Fibroblast of skin of scalp (primary cell): ENCODE measurements at regions not wholly inside any gene's neighbourhood (a gene's known extent, or its start where the extent isn't known, plus 50 kb on each side); places are given as distances from the start of the nearest gene placed in this dataset.
"Not testable (repeated sequence)": the region's sequence is repeated elsewhere in the genome, so short reads cannot be mapped to it uniquely, and the experiment has no call there.

ENCODE experiments used
- DNase-seq: peaks from one replicate; pipeline ENCODE4 v3.0.0-alpha.2; 2013

- DNase-seq = no peak
Observed at GRCh38 chr9:10835791-10836463, 223.1 kb upstream of the PTPRD start.

DNA sequence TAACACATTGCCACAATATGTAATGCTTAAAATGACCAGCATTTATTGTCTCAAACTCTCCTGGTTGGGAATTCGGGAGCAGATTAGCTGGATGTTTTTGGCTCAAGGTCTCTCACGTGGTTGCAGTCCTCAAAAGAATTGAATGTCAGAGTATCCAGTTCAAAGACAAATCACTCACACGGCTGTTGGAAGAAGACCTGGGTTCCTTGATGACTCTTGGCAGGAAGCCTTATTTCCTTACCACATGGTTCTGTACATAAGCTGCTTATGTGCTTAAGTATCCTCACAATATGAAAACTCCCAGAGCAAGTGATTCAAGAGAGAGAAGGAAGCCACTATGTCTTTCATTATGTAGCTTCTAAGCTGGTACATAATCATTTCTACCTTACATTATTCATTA lies 230.3 kb upstream of the PTPRD start:
- no peak for DNase-seq

- DNase-seq = peak; percentile 15
Observed at GRCh38 chr9:10855847-10856246, 243.0 kb upstream of the PTPRD start.

DNA sequence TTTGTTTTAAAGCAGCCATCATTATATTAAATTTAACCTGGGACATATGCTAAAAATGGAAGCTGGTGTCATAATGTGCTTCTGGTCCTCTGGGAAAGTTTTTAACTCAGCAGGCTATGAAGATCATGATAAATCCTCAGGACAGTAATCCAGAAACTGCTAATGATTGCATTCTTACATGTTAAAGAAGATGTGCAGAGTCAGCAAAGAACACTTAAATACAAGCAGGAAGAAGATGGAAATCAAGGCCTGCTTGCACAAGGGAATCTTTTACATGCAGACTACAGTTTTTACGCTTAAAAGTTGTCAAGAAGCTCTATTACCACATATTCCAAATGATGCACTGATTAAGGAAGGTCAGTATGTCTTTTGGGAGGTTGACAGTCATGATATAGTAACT lies 246.0 kb upstream of the PTPRD start:
- no peak for DNase-seq

DNA sequence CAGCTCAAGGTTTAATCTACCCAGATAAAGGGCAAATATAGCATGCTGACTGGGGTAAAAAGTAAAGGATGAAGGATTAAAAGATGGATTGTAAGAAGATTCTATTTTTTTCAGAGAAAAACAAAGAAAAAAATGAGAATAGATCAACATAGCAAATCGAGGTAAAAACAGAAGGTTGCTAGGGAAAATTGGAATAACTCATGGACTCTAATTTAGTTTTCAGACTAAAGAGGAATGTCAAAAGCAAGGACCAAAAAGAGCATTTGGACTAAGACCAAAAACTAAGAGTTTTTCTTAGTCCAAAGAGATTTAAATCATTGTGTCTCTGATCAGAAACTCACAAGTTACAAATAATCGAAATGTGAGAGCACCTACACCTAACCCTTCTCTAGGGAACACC lies 250.7 kb upstream of the PTPRD start:
- DNase-seq = no peak

GRCh38 chr9:10867194-10867593 lies 254.4 kb upstream of the PTPRD start:
- DNase-seq = no peak

DNA sequence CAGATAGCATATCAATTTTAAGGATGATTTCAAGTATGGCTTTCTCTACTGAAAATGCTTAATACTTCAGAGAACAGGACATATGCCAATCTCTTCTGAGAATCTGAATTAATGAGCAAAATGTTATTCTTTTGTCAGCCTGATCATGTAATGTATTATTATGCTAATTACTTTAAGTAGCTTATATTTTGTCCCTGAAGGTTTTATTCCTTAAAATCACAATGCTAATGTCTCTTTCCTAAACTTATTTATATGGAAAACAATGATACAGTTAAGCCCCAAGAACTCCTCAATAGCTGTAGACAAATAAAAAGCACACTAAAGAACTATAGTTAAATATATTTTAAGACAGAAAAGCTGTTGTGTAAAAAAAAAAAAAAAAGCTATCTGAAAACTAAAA lies 256.9 kb upstream of the PTPRD start:
- DNase-seq = no peak

- DNase-seq = no peak
Observed at GRCh38 chr9:10873999-10874398, 261.2 kb upstream of the PTPRD start.

- DNase-seq = peak; percentile 74
Observed at GRCh38 chr9:10875752-10876151, 262.9 kb upstream of the PTPRD start.

- peak; percentile 54 for DNase-seq
Observed at GRCh38 chr9:10876333-10876732, 263.5 kb upstream of the PTPRD start.

- not testable (repeated sequence) for DNase-seq
Observed at GRCh38 chr9:10890266-10890665, 277.5 kb upstream of the PTPRD start.

DNA sequence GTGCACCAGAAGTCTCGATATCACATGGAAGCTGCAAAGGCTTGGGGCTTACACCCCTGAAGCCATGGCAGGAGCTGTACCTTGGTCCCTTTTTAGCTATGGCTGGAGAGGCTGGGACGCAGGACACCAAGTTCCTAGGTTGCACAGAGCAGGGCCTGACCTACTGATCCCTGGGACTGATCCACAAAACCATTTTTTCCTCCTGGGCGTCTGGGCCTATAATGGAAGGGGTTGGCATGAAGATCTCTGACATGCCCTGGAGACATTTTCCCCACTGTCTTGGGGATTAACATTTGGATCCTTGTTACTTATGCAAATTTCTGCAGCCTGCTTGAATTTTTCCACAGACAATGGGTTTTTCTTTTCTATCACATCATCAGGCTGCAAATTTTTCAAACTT lies 286.7 kb upstream of the PTPRD start:
- DNase-seq = no peak

DNA sequence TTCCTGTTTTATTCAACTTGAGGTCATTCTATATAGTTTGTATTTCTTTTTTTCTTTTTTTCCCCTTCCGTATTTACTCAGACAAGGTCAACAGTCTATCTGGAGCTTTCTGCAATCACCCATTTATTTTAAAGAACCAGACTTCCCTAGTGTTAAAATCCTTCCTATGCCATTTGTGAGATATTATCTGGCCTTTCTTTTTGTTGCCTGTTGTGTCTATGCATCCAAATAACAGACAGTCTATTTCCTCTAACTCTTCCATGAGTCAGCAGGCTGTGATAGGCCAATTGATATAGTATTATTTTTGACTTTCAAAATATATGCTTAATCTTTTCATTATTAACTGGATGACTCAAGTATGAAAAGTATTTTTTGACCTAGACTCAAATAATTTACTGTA lies 291.2 kb upstream of the PTPRD start:
- DNase-seq = no peak

DNA sequence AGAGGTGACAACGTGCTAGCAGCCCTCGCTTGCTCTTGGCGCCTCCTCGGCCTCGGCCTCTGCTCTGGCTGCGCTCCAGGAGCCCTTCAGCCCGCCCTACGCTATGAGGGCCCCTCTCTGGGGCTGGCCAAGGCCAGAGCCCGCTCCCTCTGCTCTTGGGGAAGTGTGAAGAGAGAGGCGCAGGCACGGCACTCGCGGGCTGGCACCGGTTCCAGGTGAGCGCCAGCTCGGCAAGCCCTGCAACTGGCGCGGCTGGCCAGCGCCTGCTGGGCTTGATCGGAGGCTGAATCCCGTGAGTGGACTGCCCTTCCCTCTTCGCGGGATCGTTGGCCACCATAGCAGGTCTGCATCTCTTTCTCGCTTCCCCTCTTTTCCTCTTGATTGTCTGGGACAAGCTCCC lies 298.0 kb upstream of the PTPRD start:
- DNase-seq = no peak

DNA sequence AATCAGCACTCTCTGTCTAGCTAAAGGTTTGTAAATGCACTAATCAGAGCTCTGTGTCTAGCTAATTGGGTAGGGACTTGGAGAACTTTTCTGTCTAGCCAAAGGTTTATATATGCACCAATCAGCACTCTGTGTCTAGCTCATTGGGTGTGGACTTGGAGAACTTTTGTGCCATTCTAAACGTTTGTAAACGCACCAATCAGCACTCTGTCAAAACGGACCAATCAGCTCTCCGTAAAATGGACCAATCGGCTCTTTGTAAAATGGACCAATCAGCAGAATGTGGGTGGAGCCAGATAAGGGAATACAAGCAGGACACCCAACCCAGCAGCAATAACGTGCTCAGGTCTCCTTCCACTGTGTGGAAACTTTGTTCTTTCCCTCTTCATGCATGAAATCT lies 298.6 kb upstream of the PTPRD start:
- no peak for DNase-seq

DNA sequence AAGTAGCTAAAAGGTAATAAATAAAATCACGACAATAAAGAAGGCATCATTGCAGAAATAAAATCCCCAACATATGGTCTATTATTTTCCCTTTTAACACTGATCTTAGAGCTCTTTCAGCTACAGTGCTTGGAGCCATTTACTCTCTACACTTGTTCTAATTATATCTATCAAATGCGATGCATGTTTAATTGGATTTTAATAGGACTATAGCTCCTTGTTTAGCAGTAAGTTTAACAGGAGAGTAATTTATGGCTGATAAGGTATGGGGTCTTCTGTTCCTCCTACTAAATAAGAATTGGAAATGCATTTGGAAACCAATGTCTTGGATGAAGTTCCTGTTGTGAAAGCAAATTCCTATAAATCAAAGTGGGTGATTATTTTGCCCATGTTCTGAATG lies 304.2 kb upstream of the PTPRD start:
- DNase-seq = no peak

DNA sequence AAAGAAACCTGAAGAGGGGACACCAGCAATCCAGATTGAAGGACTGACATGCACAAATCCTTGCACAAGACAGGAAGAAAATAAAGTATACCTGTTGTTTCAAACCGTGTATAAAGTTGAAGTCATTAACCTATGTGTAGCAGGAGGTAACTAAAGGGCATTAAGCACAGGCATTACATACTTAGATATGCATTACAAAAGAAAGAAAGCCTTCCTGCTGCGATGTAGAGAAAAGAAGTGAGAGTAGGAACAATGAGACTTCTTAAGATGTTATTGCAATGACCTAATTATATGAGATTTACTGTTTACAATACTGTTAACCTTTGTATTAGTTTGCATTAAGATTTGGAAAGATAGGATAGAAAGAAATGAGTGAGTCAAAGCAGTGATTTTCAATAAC lies 308.9 kb upstream of the PTPRD start:
- DNase-seq = no peak

GRCh38 chr9:10925896-10926295 lies 313.1 kb upstream of the PTPRD start:
- no peak for DNase-seq

DNA sequence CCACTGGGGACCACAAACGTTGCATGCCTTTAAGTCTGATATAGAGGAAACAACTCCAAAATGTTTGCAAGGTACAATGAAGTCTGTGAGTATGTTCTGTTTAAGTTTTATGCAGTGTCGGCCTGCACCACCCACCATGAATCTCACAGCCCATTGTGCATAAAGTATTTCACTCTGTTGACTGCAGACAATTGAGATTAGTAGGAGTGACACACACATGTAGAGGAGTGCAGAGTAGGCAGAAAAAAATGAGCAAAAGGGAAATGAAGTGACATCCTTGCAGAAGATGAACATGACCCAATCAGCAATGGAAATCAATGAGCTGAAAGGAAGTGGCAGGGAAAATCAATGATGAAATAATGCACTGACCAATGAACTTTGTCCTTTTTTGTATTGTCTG lies 315.6 kb upstream of the PTPRD start:
- no peak for DNase-seq

DNA sequence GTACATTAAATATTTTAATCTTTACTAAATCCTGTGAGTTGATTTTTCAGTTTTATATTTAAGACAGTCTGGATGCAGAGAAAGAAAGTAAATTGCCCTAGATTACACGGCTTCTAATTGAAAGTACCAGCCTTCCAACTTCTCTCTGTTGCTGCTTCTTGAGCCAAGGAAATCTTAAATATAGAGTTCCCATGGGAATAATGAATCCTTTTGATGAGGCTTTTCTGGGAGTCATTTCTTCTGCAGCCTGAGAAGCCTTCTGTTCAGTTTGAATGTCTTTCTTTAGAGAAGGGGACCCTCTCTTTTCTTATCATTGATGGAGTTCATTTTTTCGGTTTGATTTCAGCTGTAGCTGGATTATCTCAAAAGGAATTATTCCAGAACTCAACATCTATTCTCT lies 317.3 kb upstream of the PTPRD start:
- no peak for DNase-seq

DNA sequence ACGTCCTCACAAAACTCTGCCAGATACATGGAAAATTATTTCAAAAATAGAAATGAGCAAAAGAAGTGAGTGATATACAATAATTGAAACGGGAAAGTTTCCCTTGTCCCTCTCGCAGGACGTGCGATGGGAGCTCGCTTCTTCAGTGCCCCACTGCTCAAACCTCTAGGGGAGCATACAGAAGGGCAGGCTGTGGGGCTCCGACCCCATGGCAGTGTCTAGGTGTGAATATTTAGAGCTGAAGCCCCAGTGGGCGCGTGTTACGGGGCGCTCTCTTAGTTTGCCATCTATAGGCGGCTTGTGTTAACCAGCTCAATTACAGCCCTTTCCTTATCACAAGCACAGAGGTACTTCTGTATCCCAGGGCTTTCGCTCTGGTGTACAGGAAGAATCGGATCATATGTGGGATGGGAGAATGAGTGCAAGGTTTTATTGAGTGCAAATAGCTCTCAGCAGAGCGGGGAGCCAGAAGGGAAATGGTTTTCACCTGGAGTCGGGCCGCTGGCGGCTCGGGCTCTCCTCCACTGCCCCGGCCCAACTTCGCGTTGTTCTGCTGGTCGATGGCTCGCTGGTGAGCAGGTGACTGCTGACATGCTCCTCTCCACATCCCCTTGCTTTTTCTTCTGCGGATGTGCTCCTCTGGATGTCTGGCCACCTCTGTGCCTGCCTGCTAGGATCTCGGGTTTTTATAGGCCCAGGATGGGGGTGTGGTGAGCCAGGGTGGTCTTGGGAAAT lies 334.0 kb upstream of the PTPRD start:
- DNase-seq = no peak

DNA sequence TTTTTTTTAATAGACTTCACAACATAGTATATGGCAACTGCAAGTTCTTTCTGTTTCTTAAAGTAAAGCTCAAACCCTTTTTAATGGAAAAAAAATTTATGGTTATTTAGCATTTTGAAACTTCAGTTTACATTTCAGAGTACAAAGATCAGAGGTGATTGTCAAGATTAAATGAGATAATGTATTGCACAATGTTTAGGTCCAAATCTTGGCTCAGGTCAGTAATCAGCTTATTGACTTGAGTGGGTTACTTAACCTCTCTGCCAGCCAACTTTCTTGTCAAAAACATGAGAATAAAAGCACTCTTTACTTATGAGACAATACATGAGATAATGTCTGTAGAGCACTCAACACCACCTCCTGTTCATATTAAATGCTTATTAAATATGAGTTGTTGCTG lies 345.1 kb upstream of the PTPRD start:
- DNase-seq = no peak

GRCh38 chr9:10961883-10962282 lies 349.1 kb upstream of the PTPRD start:
- DNase-seq = no peak

DNA sequence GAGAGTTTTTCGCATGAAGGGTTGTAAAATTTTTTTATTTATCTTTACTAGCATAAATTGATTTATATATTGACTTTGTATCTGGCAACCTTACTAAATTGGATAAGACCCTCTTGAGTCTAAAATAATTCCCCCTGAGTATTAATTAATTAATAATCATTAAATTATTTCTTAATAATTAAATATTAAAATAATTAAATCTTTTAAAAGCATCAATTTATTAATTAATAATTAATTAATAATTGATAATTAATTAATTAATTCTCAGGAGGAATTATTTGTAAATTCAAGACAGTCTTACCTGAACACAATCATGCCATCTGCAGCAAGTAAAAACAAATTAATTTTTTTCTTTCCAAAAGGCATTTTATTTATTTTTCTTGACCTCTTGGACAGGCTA lies 370.4 kb upstream of the PTPRD start:
- DNase-seq = no peak

DNA sequence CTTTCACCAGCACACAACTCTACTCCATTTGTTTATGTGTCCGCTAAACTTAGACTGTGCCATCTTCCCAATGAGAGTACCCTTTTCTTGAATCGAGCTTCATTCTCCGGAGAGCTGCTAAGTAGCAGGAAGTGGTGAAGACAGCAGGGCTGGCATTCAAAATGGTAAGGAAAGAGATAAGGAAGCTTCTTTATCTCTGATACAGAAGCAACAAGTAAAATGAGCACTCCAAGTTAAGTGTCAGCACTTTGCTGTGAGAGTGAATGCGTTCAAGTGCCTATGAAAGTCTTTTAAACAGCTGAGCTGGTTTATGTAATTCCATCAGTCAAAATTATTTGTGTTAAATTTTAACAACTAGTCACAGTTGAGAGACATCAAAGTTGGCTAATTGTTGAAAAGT lies 386.8 kb upstream of the PTPRD start:
- no peak for DNase-seq
